MCF 10A (cell line): ENCODE measurements at regions not wholly inside any gene's neighbourhood (a gene's known extent, or its start where the extent isn't known, plus 50 kb on each side); places are given as distances from the start of the nearest gene placed in this dataset.

Experiments used
- BruUV-seq: library from RNA; stranded (reverse); fragments of 400-500 nt; replicated peaks from 2 replicates; lab custom pipeline; 2021; lab: Mats Ljungman, UMichigan
- CTCF ChIA-PET: fragments of 300-600 bp; sonication (Branson Sonifier 250); formaldehyde crosslinking; extraction: SDS; loops from one replicate; lab custom pipeline; 2021; ENCODE audit warnings: antibody characterized with exemption, inconsistent platforms; lab: Yijun Ruan, JAX
- POLR2A ChIA-PET: fragments of 300-600, 350-650 bp; sonication (Branson Sonifier 250); formaldehyde crosslinking; extraction: SDS; loops from one replicate; lab custom pipeline; 2020; ENCODE audit warnings: antibody characterized with exemption, inconsistent platforms; lab: Yijun Ruan, JAX
- DNase-seq: peaks from one replicate; pipeline ENCODE4 v3.0.0-alpha.2; 2018; ENCODE audit not compliant: unreplicated experiment
- H3K27ac Mint-ChIP-seq: one replicate; pipeline ENCODE4 v1.8.0; 2022; ENCODE audit warnings: mild to moderate bottlenecking, low read depth, mixed read lengths; ENCODE audit not compliant: unreplicated experiment
- H3K27me3 Mint-ChIP-seq: one replicate; pipeline ENCODE4 v1.8.0; 2022; ENCODE audit warnings: mixed read lengths; ENCODE audit not compliant: insufficient read depth, unreplicated experiment
- H3K36me3 Mint-ChIP-seq: one replicate; pipeline ENCODE4 v1.8.0; 2022; ENCODE audit warnings: mild to moderate bottlenecking, moderate library complexity, mixed read lengths; ENCODE audit not compliant: insufficient read depth, unreplicated experiment
- H3K4me1 Mint-ChIP-seq: one replicate; pipeline ENCODE4 v1.8.0; 2022; ENCODE audit warnings: mixed read lengths; ENCODE audit not compliant: insufficient read depth, unreplicated experiment
- H3K4me3 Mint-ChIP-seq: one replicate; pipeline ENCODE4 v1.8.0; 2022; ENCODE audit warnings: mild to moderate bottlenecking, moderate library complexity, mixed read lengths; ENCODE audit not compliant: unreplicated experiment
- H3K9me3 Mint-ChIP-seq: one replicate; pipeline ENCODE4 v1.8.0; 2022; ENCODE audit warnings: mixed read lengths; ENCODE audit not compliant: unreplicated experiment
- intact Hi-C: fragments of 100-400 bp; cut with micrococcal nuclease; formaldehyde crosslinking; loops from 2 replicates; pipeline ENCODE4 v1.14.1; 2022
- TF ChIP-seq, protein P1 (sequence below): fragments of 200-600 bp; IDR thresholded peaks from one replicate; pipeline ENCODE4 v1.8.0; 2022; ENCODE audit warnings: antibody characterized with exemption, mild to moderate bottlenecking; ENCODE audit not compliant: unreplicated experiment

DNA sequence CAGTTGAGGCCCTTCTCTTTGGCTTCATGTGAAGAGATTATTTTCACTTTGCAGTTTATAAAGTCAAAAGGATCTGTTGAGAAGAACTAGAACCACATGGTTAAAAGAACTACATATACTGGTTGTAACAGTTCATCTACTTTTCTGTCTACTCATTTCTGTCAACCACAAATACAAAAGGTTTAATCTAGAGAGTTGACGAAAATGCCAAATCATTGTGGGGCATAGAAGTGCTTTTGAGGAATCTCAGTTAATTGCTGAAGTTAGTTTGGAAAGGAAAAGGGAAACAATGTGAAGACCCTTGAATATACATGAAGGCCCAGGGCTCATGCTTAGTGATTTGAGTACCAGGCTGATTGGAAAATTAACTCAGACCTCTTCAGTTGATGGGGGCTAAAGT lies 415.7 kb upstream of the ZP4 start:
- Mint-ChIP-seq H3K4me1 (no peaks in the 10 kb centered on the region), H3K27me3 (no peaks in the 10 kb centered on the region), H3K4me3 (no peak overlapping the region), H3K36me3 (no peaks in the 10 kb centered on the region), H3K27ac (no peak overlapping the region), H3K9me3 (peaks cover 7% of the 10 kb centered on the region)
- ChIA-PET POLR2A (interaction anchor here (0.6 kb wide), 1 partner anchor 30 kb away, joined by 3 read pairs; no protein-coding TSS in a partner anchor), CTCF (interaction anchor here (1.2 kb wide), 1 partner anchor 11 kb away, joined by 3 read pairs; no protein-coding TSS in a partner anchor)
- TF ChIP-seq, protein P1, sequence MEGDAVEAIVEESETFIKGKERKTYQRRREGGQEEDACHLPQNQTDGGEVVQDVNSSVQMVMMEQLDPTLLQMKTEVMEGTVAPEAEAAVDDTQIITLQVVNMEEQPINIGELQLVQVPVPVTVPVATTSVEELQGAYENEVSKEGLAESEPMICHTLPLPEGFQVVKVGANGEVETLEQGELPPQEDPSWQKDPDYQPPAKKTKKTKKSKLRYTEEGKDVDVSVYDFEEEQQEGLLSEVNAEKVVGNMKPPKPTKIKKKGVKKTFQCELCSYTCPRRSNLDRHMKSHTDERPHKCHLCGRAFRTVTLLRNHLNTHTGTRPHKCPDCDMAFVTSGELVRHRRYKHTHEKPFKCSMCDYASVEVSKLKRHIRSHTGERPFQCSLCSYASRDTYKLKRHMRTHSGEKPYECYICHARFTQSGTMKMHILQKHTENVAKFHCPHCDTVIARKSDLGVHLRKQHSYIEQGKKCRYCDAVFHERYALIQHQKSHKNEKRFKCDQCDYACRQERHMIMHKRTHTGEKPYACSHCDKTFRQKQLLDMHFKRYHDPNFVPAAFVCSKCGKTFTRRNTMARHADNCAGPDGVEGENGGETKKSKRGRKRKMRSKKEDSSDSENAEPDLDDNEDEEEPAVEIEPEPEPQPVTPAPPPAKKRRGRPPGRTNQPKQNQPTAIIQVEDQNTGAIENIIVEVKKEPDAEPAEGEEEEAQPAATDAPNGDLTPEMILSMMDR, result no peak
- BruUV-seq, result no TSS peak
- intact Hi-C loops, result no loop called here
- no peak for DNase-seq

DNA sequence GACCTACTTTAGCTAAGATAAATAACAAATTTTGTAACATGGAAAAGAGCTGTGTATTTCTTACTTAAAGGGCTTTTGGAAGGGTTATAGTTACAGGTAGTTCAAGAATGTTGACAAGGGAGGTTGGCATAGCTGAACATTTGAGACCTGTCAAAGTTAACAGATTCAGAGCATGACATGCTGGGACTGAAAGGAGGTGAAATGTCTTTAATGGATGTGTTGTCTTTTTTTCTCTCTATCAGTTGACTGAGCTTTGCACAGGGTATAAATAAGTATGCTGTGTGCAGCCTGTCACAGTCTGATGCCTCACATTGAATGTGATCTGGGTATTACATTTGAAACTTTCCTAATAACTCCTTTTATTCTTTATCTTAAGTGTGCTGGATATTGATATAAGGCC lies 411.9 kb upstream of the ZP4 start:
- DNase-seq, result no peak
- BruUV-seq, result no TSS peak
- intact Hi-C loops, result no loop called here
- Mint-ChIP-seq H3K9me3 (peaks cover 7% of the 10 kb centered on the region), H3K36me3 (no peaks in the 10 kb centered on the region), H3K27ac (no peak overlapping the region), H3K27me3 (no peaks in the 10 kb centered on the region), H3K4me1 (no peaks in the 10 kb centered on the region), H3K4me3 (no peak overlapping the region)
- TF ChIP-seq, protein P1, result no peak
- POLR2A ChIA-PET, result no interaction called here
- CTCF ChIA-PET, result interaction anchor here (0.6 to 1.4 kb wide), 4 partner anchors 13 to 1454 kb away, joined by 3 to 5 read pairs (median 4); no protein-coding TSS in a partner anchor

DNA sequence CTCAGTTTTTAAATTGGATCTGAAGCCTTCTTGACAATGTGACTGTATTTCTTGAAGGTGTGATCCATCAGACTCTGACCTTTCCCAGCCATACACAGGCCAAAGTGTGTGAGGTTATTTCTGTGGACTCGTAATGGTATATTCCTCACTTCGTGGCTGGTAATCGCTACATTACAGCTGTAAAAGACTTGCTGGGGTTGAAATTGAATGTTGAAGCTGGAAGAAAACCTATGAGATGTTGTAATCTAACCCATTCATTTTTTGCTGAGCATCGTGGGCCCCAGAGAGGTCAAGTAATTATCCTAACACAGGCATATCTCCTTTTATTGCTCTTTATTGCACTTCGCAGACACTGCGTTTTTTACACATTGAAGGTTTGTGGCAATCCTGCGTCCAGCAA lies 405.6 kb upstream of the ZP4 start:
- no peaks in the 10 kb centered on the region for H3K36me3 Mint-ChIP-seq
- TF ChIP-seq, protein P1, result no peak
- H3K4me3 Mint-ChIP-seq, result no peak overlapping the region
- no peak for DNase-seq
- intact Hi-C loops, result no loop called here
- BruUV-seq, result no TSS peak
- no peaks in the 10 kb centered on the region for H3K4me1 Mint-ChIP-seq
- H3K9me3 Mint-ChIP-seq, result no peaks in the 10 kb centered on the region
- CTCF ChIA-PET, result no interaction called here
- H3K27me3 Mint-ChIP-seq, result no peaks in the 10 kb centered on the region
- POLR2A ChIA-PET, result interaction anchor here (0.7 kb wide), 1 partner anchor 13 kb away, joined by 3 read pairs; no protein-coding TSS in a partner anchor
- no peak overlapping the region for H3K27ac Mint-ChIP-seq

DNA sequence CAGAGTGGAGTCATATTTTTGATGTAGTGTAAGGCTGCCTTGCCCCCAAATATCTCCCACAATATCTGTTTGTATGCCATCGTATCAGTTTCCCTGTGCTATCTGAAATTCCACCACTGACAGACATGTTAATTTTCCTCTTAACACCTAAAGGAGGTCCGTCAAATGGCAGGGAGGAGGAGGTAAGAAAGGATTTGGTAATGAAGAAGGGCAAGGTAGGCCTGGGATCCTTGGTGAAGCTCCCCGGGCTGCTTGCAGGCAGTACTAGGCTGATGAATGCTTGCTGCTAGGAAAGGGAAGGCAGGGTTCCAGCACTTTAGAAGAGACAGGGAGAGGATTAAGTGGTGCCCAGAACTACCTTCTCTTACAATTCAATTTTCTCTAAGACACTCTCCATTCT lies 402.4 kb upstream of the ZP4 start:
- CTCF ChIA-PET, result interaction anchor here (0.7 to 1.3 kb wide), 2 partner anchors 43 to 355 kb away, joined by 3 to 4 read pairs; no protein-coding TSS in a partner anchor
- H3K36me3 Mint-ChIP-seq, result no peaks in the 10 kb centered on the region
- no peaks in the 10 kb centered on the region for H3K4me1 Mint-ChIP-seq
- intact Hi-C loops, result no loop called here
- H3K27ac Mint-ChIP-seq, result no peak overlapping the region
- H3K9me3 Mint-ChIP-seq, result no peaks in the 10 kb centered on the region
- no TSS peak for BruUV-seq
- DNase-seq, result no peak
- H3K27me3 Mint-ChIP-seq, result no peaks in the 10 kb centered on the region
- TF ChIP-seq, protein P1, result no peak
- POLR2A ChIA-PET, result interaction anchor here (0.6 kb wide), 1 partner anchor 31 kb away, joined by 5 read pairs; no protein-coding TSS in a partner anchor
- no peak overlapping the region for H3K4me3 Mint-ChIP-seq
